GM13976 (cell line): ENCODE measurements at regions not wholly inside any gene's neighbourhood (a gene's known extent, or its start where the extent isn't known, plus 50 kb on each side); places are given as distances from the start of the nearest gene placed in this dataset.

Source experiments
- DNase-seq: peaks from one replicate; pipeline ENCODE4 v3.0.0; 2012; ENCODE audit warnings: low spot score
- CTCF ChIP-seq: IDR thresholded peaks from 2 replicates; pipeline ENCODE4 v1.5.1; 2012; ENCODE audit warnings: borderline replicate concordance, mild to moderate bottlenecking; ENCODE audit not compliant: insufficient read depth; ENCODE audit errors: extremely low read depth, missing control alignments, control extremely low read depth
- in situ Hi-C: fragments of 300-500 bp; cut with MboI; formaldehyde crosslinking; loops from one replicate; pipeline ENCODE4 v1.12.0; 2022; ENCODE audit warnings: low sequenced_read_pairs, mixed read lengths, inconsistent platforms; ENCODE audit not compliant: unreplicated experiment

GRCh38 chr16:50866806-50867205 lies 124.9 kb downstream of the CYLD start:
- DNase-seq: no peak
- in situ Hi-C loops: no loop called here
- no peak for TF ChIP-seq CTCF

DNA sequence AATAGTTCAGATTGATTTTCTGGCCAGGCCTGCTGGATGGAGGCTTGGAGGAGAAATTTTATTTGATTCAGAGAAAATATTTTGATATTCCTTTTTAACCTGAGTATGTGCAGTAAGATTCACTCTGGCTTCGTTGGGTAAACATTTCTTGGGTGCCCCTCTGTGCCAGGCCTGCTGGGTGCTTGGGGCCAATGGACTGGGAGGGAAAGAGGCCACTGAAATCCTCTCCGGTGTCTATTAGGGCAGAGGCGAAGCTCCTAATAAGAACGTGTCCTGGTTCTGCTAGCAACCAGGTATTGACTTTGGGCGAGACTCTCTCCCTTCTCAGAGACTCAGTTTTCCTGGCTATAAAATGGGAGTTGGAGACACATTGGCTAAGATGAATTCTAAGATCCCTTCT lies 122.5 kb downstream of the CYLD start:
- in situ Hi-C loops: no loop called here
- no peak for DNase-seq
- TF ChIP-seq CTCF: no peak

DNA sequence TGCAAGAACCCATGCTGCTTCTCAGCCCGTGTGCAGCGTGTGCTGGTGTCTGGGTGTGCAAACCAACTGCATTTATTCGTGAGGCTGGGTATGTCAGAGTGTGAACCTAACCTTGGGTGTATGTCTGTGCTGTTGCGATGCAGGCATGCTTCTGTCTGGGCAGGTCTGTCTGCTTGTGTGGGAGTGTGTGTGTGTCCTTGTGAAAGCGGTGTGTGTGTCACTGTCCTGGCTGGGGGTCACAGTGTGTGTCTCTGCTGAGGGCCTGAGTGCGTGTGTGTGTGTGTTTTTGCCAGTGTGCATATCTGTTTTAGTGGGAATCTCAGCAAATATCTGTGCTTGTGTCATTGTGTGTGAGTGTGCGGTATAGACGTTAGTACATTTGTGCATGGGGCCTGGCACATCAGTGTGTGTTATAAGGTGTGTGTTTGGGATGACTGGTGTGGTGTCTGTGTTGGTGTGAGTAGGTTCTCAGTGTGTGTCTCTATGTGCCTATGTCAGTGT lies 121.8 kb downstream of the CYLD start:
- in situ Hi-C loops: no loop called here
- DNase-seq: peak; percentile 7
- TF ChIP-seq CTCF: no peak

GRCh38 chr16:50862818-50863643 lies 121.1 kb downstream of the CYLD start:
- DNase-seq: no peak
- in situ Hi-C loops: no loop called here
- TF ChIP-seq CTCF: no peak

GRCh38 chr16:50861970-50862411 lies 120.1 kb downstream of the CYLD start:
- in situ Hi-C loops: no loop called here
- no peak for DNase-seq

DNA sequence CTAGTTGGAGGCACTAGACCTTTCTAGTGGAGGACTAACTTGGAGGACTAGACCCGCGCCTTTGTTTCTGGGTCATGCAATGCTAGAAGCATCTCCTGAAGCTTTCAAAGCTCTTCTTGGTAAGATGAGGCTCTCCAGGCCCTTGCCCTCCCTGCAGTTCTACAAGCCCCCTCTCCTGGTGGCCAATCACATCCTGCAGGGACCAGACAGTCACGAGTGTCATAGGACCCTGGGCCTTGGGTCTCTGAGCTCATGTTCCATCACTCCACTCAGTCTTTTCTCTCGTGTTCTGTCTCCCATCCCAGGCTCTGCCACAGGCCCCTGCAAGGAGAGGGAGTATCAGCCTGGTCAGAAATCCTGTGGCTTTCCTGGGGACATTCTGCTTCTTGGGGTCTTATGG lies 119.6 kb downstream of the CYLD start:
- in situ Hi-C loops: no loop called here
- TF ChIP-seq CTCF: no peak
- no peak for DNase-seq

More at GRCh38 chr16:50861970-50862411, 120.1 kb downstream of the CYLD start:
- no peak for TF ChIP-seq CTCF
